ENCODE measurements at regions not wholly inside any gene's neighbourhood (a gene's known extent, or its start where the extent isn't known, plus 50 kb on each side); places are given as distances from the start of the nearest gene placed in this dataset.

GRCh38 chr20:60288945-60289344 is 330.7 kb downstream of the CDH26 start:
- no peak for DNase-seq

- no peak for DNase-seq
These were observed 333.8 kb downstream of the CDH26 start for GRCh38 chr20:60292001-60292520.

GRCh38 chr20:60294632-60295031 is 336.4 kb downstream of the CDH26 start:
- DNase-seq: no peak

- DNase-seq: no peak
These were observed 337.0 kb downstream of the CDH26 start for GRCh38 chr20:60295214-60295613.

- DNase-seq: no peak
These were observed 339.4 kb downstream of the CDH26 start for GRCh38 chr20:60297649-60298048.

GRCh38 chr20:60298647-60299046 is 340.4 kb downstream of the CDH26 start:
- DNase-seq: no peak

- DNase-seq: no peak
These were observed 341.7 kb downstream of the CDH26 start for GRCh38 chr20:60299951-60300350.

GRCh38 chr20:60300374-60300773 is 342.2 kb downstream of the CDH26 start:
- DNase-seq: no peak

GRCh38 chr20:60302875-60303274 is 344.7 kb downstream of the CDH26 start:
- no peak for DNase-seq

GRCh38 chr20:60304026-60304590 is 345.9 kb downstream of the CDH26 start:
- no peak for DNase-seq

GRCh38 chr20:60304931-60305330 is 346.7 kb downstream of the CDH26 start:
- DNase-seq: no peak

- no peak for DNase-seq
These were observed 347.9 kb downstream of the CDH26 start for GRCh38 chr20:60306105-60306504.

- DNase-seq: no peak
These were observed 348.3 kb downstream of the CDH26 start for GRCh38 chr20:60306551-60306950.

- no peak for DNase-seq
These were observed 352.5 kb downstream of the CDH26 start for GRCh38 chr20:60310560-60311349.

GRCh38 chr20:60313191-60313590 is 355.0 kb downstream of the CDH26 start:
- no peak for DNase-seq

- no peak for DNase-seq
These were observed 355.4 kb downstream of the CDH26 start for GRCh38 chr20:60313614-60314013.

GRCh38 chr20:60314727-60315126 is 356.5 kb downstream of the CDH26 start:
- no peak for DNase-seq

- DNase-seq: no peak
These were observed 358.4 kb downstream of the CDH26 start for GRCh38 chr20:60316476-60317158.

- DNase-seq: no peak
These were observed 359.2 kb downstream of the CDH26 start for GRCh38 chr20:60317401-60317800.

GRCh38 chr20:60321601-60322000 is 363.4 kb downstream of the CDH26 start:
- DNase-seq: no peak

GRCh38 chr20:60326821-60327220 is 368.6 kb downstream of the CDH26 start:
- no peak for DNase-seq

GRCh38 chr20:60327971-60328660 is 369.9 kb downstream of the CDH26 start:
- no peak for DNase-seq

- no peak for DNase-seq
These were observed 372.2 kb downstream of the CDH26 start for GRCh38 chr20:60330461-60330860.
